GM20000 (cell line): ENCODE measurements at regions not wholly inside any gene's neighbourhood (a gene's known extent, or its start where the extent isn't known, plus 50 kb on each side); places are given as distances from the start of the nearest gene placed in this dataset.

Source experiments
- DNase-seq: peaks from one replicate; pipeline ENCODE4 v3.0.0; 2012; ENCODE audit warnings: low spot score
- TF ChIP-seq, protein P1 (sequence below): IDR thresholded peaks from 2 replicates; pipeline ENCODE4 v1.5.1; 2012; ENCODE audit warnings: mild to moderate bottlenecking, control low read depth; ENCODE audit errors: extremely low read depth, missing control alignments

DNA sequence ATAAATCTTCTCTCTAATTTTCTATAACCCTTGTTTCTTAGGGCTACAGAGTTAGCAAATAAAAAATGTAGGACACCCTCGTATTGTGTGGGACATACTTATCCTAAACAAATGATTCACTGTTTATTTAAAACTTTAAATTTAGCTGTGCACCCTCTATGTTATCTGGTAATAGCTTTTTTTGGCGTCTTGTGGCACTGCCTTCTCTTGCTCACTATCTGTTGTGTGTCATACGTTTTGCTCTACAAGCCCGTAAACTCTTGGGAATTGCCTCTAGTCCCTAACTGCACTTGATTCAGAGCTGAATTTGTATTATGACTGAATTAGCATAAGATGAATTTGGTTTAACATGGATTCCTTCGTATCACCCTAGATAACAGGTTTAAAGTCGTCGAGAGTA is 144.3 kb upstream of the MYOCD start:
- DNase-seq, result no peak

DNA sequence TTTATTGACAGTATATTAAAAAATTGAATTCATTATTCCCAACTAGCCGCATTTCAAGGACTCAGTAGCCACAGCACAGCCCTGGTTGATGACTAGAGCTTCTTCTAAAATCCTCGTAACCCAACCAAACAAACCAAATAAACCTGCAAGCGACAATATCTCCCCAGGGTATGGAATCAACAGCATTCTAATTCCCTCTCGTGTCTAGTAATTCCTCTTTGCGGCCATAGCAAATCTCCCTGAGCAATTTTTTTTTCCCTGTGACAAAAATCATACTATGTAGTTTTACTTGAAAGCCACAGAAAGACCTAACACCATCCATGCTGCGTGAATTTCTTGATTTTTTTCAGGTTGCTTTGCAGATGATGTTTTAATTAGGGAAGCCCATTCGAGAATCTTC is 143.4 kb upstream of the MYOCD start:
- TF ChIP-seq, protein P1, sequence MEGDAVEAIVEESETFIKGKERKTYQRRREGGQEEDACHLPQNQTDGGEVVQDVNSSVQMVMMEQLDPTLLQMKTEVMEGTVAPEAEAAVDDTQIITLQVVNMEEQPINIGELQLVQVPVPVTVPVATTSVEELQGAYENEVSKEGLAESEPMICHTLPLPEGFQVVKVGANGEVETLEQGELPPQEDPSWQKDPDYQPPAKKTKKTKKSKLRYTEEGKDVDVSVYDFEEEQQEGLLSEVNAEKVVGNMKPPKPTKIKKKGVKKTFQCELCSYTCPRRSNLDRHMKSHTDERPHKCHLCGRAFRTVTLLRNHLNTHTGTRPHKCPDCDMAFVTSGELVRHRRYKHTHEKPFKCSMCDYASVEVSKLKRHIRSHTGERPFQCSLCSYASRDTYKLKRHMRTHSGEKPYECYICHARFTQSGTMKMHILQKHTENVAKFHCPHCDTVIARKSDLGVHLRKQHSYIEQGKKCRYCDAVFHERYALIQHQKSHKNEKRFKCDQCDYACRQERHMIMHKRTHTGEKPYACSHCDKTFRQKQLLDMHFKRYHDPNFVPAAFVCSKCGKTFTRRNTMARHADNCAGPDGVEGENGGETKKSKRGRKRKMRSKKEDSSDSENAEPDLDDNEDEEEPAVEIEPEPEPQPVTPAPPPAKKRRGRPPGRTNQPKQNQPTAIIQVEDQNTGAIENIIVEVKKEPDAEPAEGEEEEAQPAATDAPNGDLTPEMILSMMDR, result no peak
- DNase-seq, result no peak

More for the DNA sequence above, 144.3 kb upstream of the MYOCD start:
- TF ChIP-seq, protein P1, result no peak

DNA sequence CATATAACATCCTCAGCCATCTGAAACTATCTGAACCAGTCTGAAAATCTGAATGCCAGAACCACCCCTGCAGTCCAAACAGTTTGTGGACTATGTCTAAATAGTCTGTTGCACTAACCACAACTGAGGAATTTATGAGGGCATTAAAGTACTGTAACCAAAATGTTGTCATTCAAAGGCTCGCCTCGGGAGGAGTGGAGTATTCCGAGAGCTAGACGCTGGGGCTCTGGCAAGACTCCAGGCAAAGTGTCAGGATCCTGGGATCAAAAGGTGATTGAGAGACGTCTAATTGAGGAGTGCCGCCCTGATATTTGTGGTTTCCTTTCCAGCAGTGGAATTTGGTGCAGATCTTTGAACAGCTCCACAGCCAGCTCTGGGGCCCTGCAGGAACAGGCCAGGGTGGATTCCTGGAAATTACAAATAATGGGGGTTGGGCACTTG is 142.9 kb upstream of the MYOCD start:
- DNase-seq, result no peak
- TF ChIP-seq, protein P1, result no peak

DNA sequence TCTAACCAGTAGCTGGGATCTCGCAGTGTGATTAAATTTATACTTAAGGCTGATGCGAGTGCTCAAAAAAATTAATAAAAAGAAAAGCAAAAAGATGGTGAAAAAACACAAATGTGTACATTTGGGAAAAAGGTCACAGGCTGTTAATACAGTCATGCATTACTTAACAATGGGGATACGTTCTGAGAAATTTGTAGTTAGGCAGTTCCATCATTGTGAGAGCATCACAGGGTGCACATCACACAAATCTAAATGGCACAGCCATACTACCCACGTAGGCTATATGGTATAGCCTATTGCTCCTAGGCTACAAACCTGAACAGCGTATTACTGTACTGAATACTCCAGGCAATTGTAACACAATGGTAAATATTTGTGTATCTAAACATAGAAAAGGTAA is 142.4 kb upstream of the MYOCD start:
- TF ChIP-seq, protein P1, result no peak
- no peak for DNase-seq

DNA sequence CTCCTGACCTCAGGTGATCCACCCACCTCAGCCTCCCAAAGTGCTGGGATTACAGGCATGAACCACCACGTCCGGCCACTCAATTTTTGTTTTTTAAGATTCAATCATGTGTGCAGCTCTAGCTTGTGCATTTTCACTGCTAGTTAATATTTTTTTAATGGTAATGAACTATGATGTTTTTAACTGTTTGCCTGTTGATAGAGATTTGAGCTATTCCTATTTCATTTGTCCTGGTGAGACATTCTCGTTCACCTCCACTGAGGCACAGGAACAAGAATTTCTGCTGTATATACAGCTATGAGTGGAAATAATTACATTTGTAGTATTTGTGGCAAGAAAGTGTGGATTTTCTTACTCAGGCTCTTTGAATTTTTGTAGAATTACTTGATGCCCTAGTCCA is 137.7 kb upstream of the MYOCD start:
- TF ChIP-seq, protein P1, result no peak
- DNase-seq, result no peak

DNA sequence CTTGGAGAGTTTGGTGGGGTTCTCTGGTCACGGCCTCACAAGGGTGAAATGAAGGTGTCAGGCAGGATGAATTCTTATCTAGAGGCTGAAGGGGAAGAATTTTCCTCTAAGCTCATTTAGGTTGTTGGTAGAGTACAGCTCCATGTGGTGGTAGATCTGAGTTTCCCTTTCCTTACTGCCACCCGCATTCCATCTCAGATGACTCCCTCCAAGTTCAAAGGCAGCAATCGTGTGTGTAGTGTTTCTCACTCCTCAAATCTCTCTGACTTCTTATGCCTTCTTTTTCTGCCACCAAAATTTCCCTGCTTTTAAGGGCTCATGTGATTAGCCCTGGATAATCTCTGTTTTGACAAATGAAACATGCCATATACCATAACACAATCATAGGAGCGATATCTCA is 135.5 kb upstream of the MYOCD start:
- no peak for DNase-seq
- TF ChIP-seq, protein P1, result no peak

DNA sequence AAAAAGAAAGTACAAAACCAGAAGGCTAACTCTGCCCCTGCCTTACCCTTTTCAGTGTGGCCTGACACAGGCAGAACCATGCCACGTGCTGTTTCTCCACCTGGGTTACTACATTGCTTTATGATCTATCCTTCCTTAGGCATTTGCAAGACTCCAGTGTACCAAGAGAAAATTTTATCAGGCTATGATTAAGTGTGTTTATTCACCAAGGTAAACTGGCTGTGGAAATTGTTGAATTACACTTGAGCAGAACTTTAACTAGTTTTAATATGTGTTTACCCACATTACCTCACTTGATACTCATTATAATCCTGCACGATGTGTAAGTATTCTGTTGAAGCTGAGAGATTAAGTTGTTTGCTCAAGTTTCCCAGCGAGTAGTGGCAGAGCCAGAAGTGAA is 129.7 kb upstream of the MYOCD start:
- TF ChIP-seq, protein P1, result no peak
- no peak for DNase-seq
